IMR-90 (cell line): ENCODE measurements at regions not wholly inside any gene's neighbourhood (a gene's known extent, or its start where the extent isn't known, plus 50 kb on each side); places are given as distances from the start of the nearest gene placed in this dataset.
"Not testable (repeated sequence)": the region's sequence is repeated elsewhere in the genome, so short reads cannot be mapped to it uniquely, and the experiment has no call there.

Experiments used
- ATAC-seq: fragments of 200-7000 bp; cut with Tn5 transposase; 2 replicates; pipeline ENCODE4 v1.9.1; 2020; ENCODE audit warnings: low read depth, mild to moderate bottlenecking, moderate library complexity
- BruUV-seq: library from RNA; stranded (reverse); fragments of 400-500 nt; replicated peaks from 2 replicates; lab custom pipeline; 2021; lab: Mats Ljungman, UMichigan
- CTCF ChIA-PET: fragments of 300-600 bp; formaldehyde crosslinking; extraction: SDS; loops from one replicate; lab custom pipeline; 2021; ENCODE audit warnings: antibody characterized with exemption; lab: Yijun Ruan, JAX
- POLR2A ChIA-PET: fragments of 300-600 bp; sonication (Branson Sonifier 250); formaldehyde crosslinking; loops from one replicate; lab custom pipeline; 2022; ENCODE audit warnings: antibody characterized with exemption; ENCODE audit not compliant: unreplicated experiment; lab: Charles Lee
- DNase-seq: peaks from one replicate; pipeline ENCODE4 v3.0.0; 2013
- H2AFZ ChIP-seq: replicated peaks from 2 replicates; pipeline ENCODE3; 2013; ENCODE audit warnings: low read length, mild to moderate bottlenecking; ENCODE audit not compliant: poor library complexity
- H2AK5ac ChIP-seq: 2 replicates; pipeline ENCODE4 v1.6.1; 2013; ENCODE audit warnings: low read depth, low read length, inconsistent platforms
- H2AK9ac ChIP-seq: replicated peaks from 2 replicates; pipeline ENCODE3; 2013; ENCODE audit warnings: mild to moderate bottlenecking, low read depth, low read length, moderate library complexity; ENCODE audit not compliant: poor library complexity
- H2BK120ac ChIP-seq: 2 replicates; pipeline ENCODE4 v1.6.1; 2013; ENCODE audit warnings: low read depth, low read length, inconsistent platforms
- H2BK15ac ChIP-seq: 3 replicates; pipeline ENCODE4 v1.6.1; 2013; ENCODE audit warnings: low read depth, low read length, inconsistent platforms
- H2BK20ac ChIP-seq: 2 replicates; pipeline ENCODE4 v1.6.1; 2013; ENCODE audit warnings: low read depth, mild to moderate bottlenecking, inconsistent platforms, low read length, moderate library complexity
- H2BK5ac ChIP-seq: 2 replicates; pipeline ENCODE4 v1.6.1; 2013; ENCODE audit warnings: mild to moderate bottlenecking, low read depth, low read length, inconsistent platforms; ENCODE audit not compliant: poor library complexity, severe bottlenecking
- H3K14ac ChIP-seq: replicated peaks from 2 replicates; pipeline ENCODE4 v1.6.1; 2013; ENCODE audit warnings: low read depth, low read length, inconsistent platforms
- H3K18ac ChIP-seq: 2 replicates; pipeline ENCODE4 v1.6.1; 2013; ENCODE audit warnings: low read depth, low read length, control low read depth
- H3K23ac ChIP-seq: 2 replicates; pipeline ENCODE4 v1.6.1; 2013; ENCODE audit warnings: low read depth, low read length, inconsistent platforms
- H3K27ac ChIP-seq: 2 replicates; pipeline ENCODE4 v1.5.1; 2013; ENCODE audit warnings: mild to moderate bottlenecking, control low read depth, low read length; ENCODE audit not compliant: insufficient read depth
- H3K27me3 ChIP-seq: 2 replicates; pipeline ENCODE4 v1.6.1; 2013; ENCODE audit warnings: low read length; ENCODE audit not compliant: control insufficient read depth, insufficient read depth
- H3K36me3 ChIP-seq: 2 replicates; pipeline ENCODE4 v1.6.1; 2013; ENCODE audit warnings: low read length, mixed read lengths; ENCODE audit not compliant: control insufficient read depth, insufficient read depth
- H3K4ac ChIP-seq: 2 replicates; pipeline ENCODE4 v1.6.1; 2013; ENCODE audit warnings: low read depth, low read length, inconsistent platforms
- H3K4me1 ChIP-seq: 2 replicates; pipeline ENCODE4 v1.6.1; 2013; ENCODE audit warnings: low read length, mixed read lengths; ENCODE audit not compliant: control insufficient read depth, insufficient read depth
- H3K4me2 ChIP-seq: 2 replicates; pipeline ENCODE4 v1.6.1; 2013; ENCODE audit warnings: low read depth, mild to moderate bottlenecking, control low read depth, low read length, moderate library complexity
- H3K4me3 ChIP-seq: 2 replicates; pipeline ENCODE4 v1.5.1; 2013; ENCODE audit warnings: low read depth, mild to moderate bottlenecking, control low read depth, low read length, moderate library complexity; ENCODE audit not compliant: insufficient read depth
- H3K56ac ChIP-seq: 2 replicates; pipeline ENCODE4 v1.6.1; 2013; ENCODE audit warnings: low read length, inconsistent platforms; ENCODE audit not compliant: insufficient read depth; ENCODE audit errors: extremely low read depth
- H3K79me1 ChIP-seq, 2 experiments: 2 replicates each; pipeline ENCODE4 v1.6.1; 2013; ENCODE audit warnings: low read length in 2 of 2, inconsistent platforms in 1 of 2, low read depth in 1 of 2
- H3K9ac ChIP-seq: 2 replicates; pipeline ENCODE4 v1.6.1; 2013; ENCODE audit warnings: low read depth, low read length, control low read depth
- H3K9me1 ChIP-seq: 2 replicates; pipeline ENCODE4 v1.6.1; 2013; ENCODE audit warnings: low read length, inconsistent platforms; ENCODE audit not compliant: insufficient read depth
- H3K9me3 ChIP-seq: 2 replicates; pipeline ENCODE4 v1.6.1; 2013; ENCODE audit warnings: low read length; ENCODE audit not compliant: control insufficient read depth, insufficient read depth
- H4K20me1 ChIP-seq: 2 replicates; pipeline ENCODE4 v1.6.1; 2013; ENCODE audit warnings: low read length, inconsistent platforms; ENCODE audit not compliant: insufficient read depth
- H4K5ac ChIP-seq: 2 replicates; pipeline ENCODE4 v1.6.1; 2013; ENCODE audit warnings: mild to moderate bottlenecking, low read depth, low read length, control low read depth
- H4K8ac ChIP-seq, 2 experiments: 2 replicates each; pipeline ENCODE4 v1.6.1; 2013; ENCODE audit warnings: low read depth in 2 of 2, low read length in 2 of 2, control low read depth in 1 of 2, inconsistent platforms in 1 of 2
- H4K91ac ChIP-seq: 2 replicates; pipeline ENCODE4 v1.6.1; 2013; ENCODE audit warnings: low read depth, low read length, inconsistent platforms; ENCODE audit not compliant: insufficient read depth
- WGBS, 2 experiments: methylation state at CpG; one replicate each; pipeline versions ENCODE4 v1.1.5 to v1.1.7; 2013; ENCODE audit warnings: missing lambda C conversion rate in 2 of 2; ENCODE audit not compliant: insufficient read length in 1 of 2; ENCODE audit errors: extremely low coverage in 2 of 2; 5-methylcytosine and 5-hydroxymethylcytosine counted together
- dilution Hi-C: fragments of 300-500 bp; cut with HindIII; formaldehyde crosslinking; loops from one replicate; pipeline ENCODE4 v1.14.3; 2018; ENCODE audit warnings: low sequenced_read_pairs; ENCODE audit not compliant: unreplicated experiment
- in situ Hi-C: fragments of 300-500 bp; cut with MboI; formaldehyde crosslinking; loops from 3 replicates; pipeline ENCODE4 v1.14.3; 2019; ENCODE audit warnings: low sequenced_read_pairs, inconsistent platforms, mixed read lengths
- intact Hi-C: fragments of 100-400 bp; cut with micrococcal nuclease; formaldehyde crosslinking; loops from 2 replicates; pipeline ENCODE4 v1.10.0; 2022

DNA sequence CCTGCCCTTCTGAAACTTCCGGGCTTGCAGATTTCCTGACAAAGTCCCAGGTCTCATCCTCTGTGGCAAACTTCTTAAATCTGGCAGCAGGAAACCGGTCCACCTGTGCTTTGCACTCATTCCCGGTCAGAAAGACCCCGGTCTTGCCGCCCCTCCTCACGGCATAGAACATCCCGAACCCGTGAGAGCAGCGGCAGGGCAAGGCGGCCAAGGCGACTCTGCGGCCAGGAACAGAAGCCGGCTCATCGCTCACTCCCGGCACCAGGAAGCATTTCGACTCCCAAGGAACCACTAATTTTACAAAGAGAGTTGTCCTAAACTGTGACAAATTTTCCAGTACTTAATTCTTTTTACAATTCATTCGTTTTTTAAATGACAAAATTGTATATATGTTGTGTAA, 140.3 kb downstream of the USP22 start:
- H3K9me1 ChIP-seq, H3K9me3 ChIP-seq, in situ Hi-C loops, H3K4me2 ChIP-seq, H3K4me3 ChIP-seq, H3K23ac ChIP-seq, H3K79me1 ChIP-seq, H3K27ac ChIP-seq, H3K4ac ChIP-seq, H4K91ac ChIP-seq, H2AK9ac ChIP-seq, H3K9ac ChIP-seq, H2BK15ac ChIP-seq, ATAC-seq, dilution Hi-C loops, H3K18ac ChIP-seq, H3K14ac ChIP-seq, H3K4me1 ChIP-seq, H3K27me3 ChIP-seq, POLR2A ChIA-PET, H2BK20ac ChIP-seq, H2AFZ ChIP-seq, H2AK5ac ChIP-seq, H4K8ac ChIP-seq, H4K20me1 ChIP-seq, CTCF ChIA-PET, H2BK5ac ChIP-seq, DNase-seq, BruUV-seq, H3K56ac ChIP-seq, H3K36me3 ChIP-seq, H2BK120ac ChIP-seq, H4K5ac ChIP-seq: not testable (repeated sequence)
- 31% methylated on average over 4 of the region's 17 CpGs; no CpG with 5 or more reads in 1 of the 2 experiments for WGBS, 2 experiments
- intact Hi-C loops: loop anchor here (10.0 kb wide), 1 partner anchor 48 kb away; no protein-coding TSS in a partner anchor

DNA sequence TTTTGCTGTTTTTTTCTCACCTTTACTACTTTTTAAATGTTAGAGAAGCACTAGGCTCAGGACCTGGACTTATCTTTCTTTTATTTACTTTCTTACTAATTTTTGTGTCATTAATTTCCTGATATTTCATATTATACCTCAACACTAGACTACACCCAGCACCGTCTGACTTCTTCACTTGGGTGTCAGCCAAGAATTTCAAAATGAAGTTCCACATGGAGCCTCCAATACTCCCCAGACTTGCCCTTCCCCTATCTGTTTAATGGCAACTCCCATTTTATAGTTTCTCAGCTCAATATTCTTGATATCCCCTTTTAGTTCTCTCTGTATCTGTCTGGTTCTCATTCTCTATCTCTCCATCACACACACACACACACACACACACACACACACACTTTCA, 139.3 kb downstream of the USP22 start:
- dilution Hi-C loops, H2AK5ac ChIP-seq, H3K4ac ChIP-seq, POLR2A ChIA-PET, BruUV-seq, ATAC-seq, CTCF ChIA-PET, H4K5ac ChIP-seq, H3K9me3 ChIP-seq, H2AFZ ChIP-seq, H3K18ac ChIP-seq, H3K4me2 ChIP-seq, H2BK5ac ChIP-seq, H4K91ac ChIP-seq, H3K23ac ChIP-seq, H3K36me3 ChIP-seq, H3K9ac ChIP-seq, H2AK9ac ChIP-seq, H2BK15ac ChIP-seq, H3K27me3 ChIP-seq, H3K79me1 ChIP-seq, in situ Hi-C loops, DNase-seq, H2BK120ac ChIP-seq, H3K27ac ChIP-seq, H4K20me1 ChIP-seq, H3K56ac ChIP-seq, H3K14ac ChIP-seq, H4K8ac ChIP-seq, H3K9me1 ChIP-seq, H3K4me1 ChIP-seq, H2BK20ac ChIP-seq, H3K4me3 ChIP-seq: not testable (repeated sequence)
- intact Hi-C loops: loop anchor here (10.0 kb wide), 1 partner anchor 49 kb away; no protein-coding TSS in a partner anchor
- no CpG with 5 or more reads among the region's 1 CpG for WGBS, 2 experiments
